Thyroid gland (tissue), 4 donors: ENCODE measurements at regions not wholly inside any gene's neighbourhood (a gene's known extent, or its start where the extent isn't known, plus 50 kb on each side); places are given as distances from the start of the nearest gene placed in this dataset.

Source experiments
- CTCF ChIP-seq, 6 experiments: fragments of 200-600 bp in 3 of 6; fragments of 450-650 bp in 3 of 6; sonication (generic) in 3 of 6; IDR thresholded peaks; one replicate each; pipeline ENCODE4 v1.5.1; 2016 to 2019; ENCODE audit warnings: antibody characterized with exemption in 6 of 6, mild to moderate bottlenecking in 2 of 6, inconsistent platforms in 1 of 6, moderate library complexity in 1 of 6
- POLR2A ChIP-seq, 2 donors: fragments of 450-650 bp; IDR thresholded peaks; one replicate each; pipeline ENCODE4 v1.6.1; 2017; ENCODE audit warnings: antibody characterized with exemption in 2 of 2, mild to moderate bottlenecking in 2 of 2, moderate library complexity in 1 of 2

GRCh38 chr9:97753975-97754374 lies 56.8 kb upstream of the XPA start:
- TF ChIP-seq CTCF (IDR thresholded peaks at IDR 0.05) (no peak), POLR2A (IDR thresholded peaks at IDR 0.05) (no peak)
